ENCODE measurements at regions not wholly inside any gene's neighbourhood (a gene's known extent, or its start where the extent isn't known, plus 50 kb on each side); places are given as distances from the start of the nearest gene placed in this dataset.

- Histone ChIP-seq H3K79me1 (ENCODE audit: low read depth in 1 of 2, low read length in 2 of 2) (no peaks in the 10 kb centered on the region), H2BK120ac (ENCODE audit: low read depth, low read length) (no peak overlapping the region), H2AFZ (replicated peaks; ENCODE audit: low read length, poor library complexity) (no peak overlapping the region), H2BK15ac (ENCODE audit: low read depth, low read length) (no peak overlapping the region), H3K18ac (ENCODE audit: low read depth, low read length) (no peak overlapping the region), H4K5ac (ENCODE audit: low read depth, low read length) (no peak overlapping the region), H4K8ac (ENCODE audit: low read depth in 2 of 2, low read length in 2 of 2) (no peak overlapping the region), H3K23ac (ENCODE audit: low read depth, low read length) (no peak overlapping the region), H3K9me1 (ENCODE audit: insufficient read depth, low read length) (no peaks in the 10 kb centered on the region), H4K20me1 (ENCODE audit: insufficient read depth, low read length) (no peaks in the 10 kb centered on the region), H3K9me3 (ENCODE audit: control insufficient read depth, insufficient read depth, low read length) (no peaks in the 10 kb centered on the region), H3K4ac (ENCODE audit: low read depth, low read length) (no peak overlapping the region), H3K4me3 (ENCODE audit: insufficient read depth, low read depth, low read length) (no peak overlapping the region), H3K36me3 (ENCODE audit: control insufficient read depth, insufficient read depth, low read length) (no peaks in the 10 kb centered on the region), H3K56ac (ENCODE audit: extremely low read depth, insufficient read depth, low read length) (no peak overlapping the region), H3K27me3 (ENCODE audit: control insufficient read depth, insufficient read depth, low read length) (no peaks in the 10 kb centered on the region), H2BK5ac (ENCODE audit: low read depth, low read length, poor library complexity, severe bottlenecking) (no peak overlapping the region), H3K27ac (ENCODE audit: insufficient read depth, low read length) (no peak overlapping the region), H4K91ac (ENCODE audit: insufficient read depth, low read depth, low read length) (no peak overlapping the region), H3K4me1 (ENCODE audit: control insufficient read depth, insufficient read depth, low read length) (0 out of 2 replicates have a peak, but pooled peaks cover 3% of the 10 kb centered on the region), H2AK5ac (ENCODE audit: low read depth, low read length) (no peak overlapping the region), H2AK9ac (replicated peaks; ENCODE audit: low read depth, low read length, poor library complexity) (no peak overlapping the region), H3K14ac (replicated peaks; ENCODE audit: low read depth, low read length) (no peak overlapping the region), H3K4me2 (ENCODE audit: low read depth, low read length) (no peak overlapping the region), H2BK20ac (ENCODE audit: low read depth, low read length) (no peak overlapping the region), H3K9ac (ENCODE audit: low read depth, low read length) (no peak overlapping the region)
- TF ChIP-seq CHD1 (IDR thresholded peaks at IDR 0.05; ENCODE audit: low read depth, low read length) = no peak
- TF ChIP-seq RFX5 (IDR thresholded peaks at IDR 0.05; ENCODE audit: low read depth, low read length) = no peak
- TF ChIP-seq POLR2A (IDR thresholded peaks at IDR 0.05; ENCODE audit: low read depth, low read length) = no peak
- no peak for TF ChIP-seq MAZ (IDR thresholded peaks at IDR 0.05; ENCODE audit: borderline replicate concordance, low read depth, low read length)
- no peak for TF ChIP-seq MAFK (IDR thresholded peaks at IDR 0.05; ENCODE audit: low read depth, low read length)
- no peak for TF ChIP-seq MXI1 (IDR thresholded peaks at IDR 0.05; ENCODE audit: borderline replicate concordance, low read depth, low read length)
- ChIA-PET CTCF (no interaction called here), POLR2A (ENCODE audit: unreplicated experiment) (no interaction called here)
- dilution Hi-C loops (cut with HindIII; ENCODE audit: low sequenced_read_pairs, unreplicated experiment) (no loop called here), intact Hi-C loops (cut with micrococcal nuclease) (no loop called here), in situ Hi-C loops (cut with MboI; ENCODE audit: low sequenced_read_pairs) (no loop called here)
- no TSS peak for BruUV-seq (replicated peaks)
- ATAC-seq (ENCODE audit: low read depth) = no peak
- no peak for DNase-seq
Measured at GRCh38 chr12:13345722-13346121, 149.2 kb downstream of the EMP1 start.

All from IMR-90 (cell line).